OCI-LY3 (cell line): ENCODE measurements at regions not wholly inside any gene's neighbourhood (a gene's known extent, or its start where the extent isn't known, plus 50 kb on each side); places are given as distances from the start of the nearest gene placed in this dataset.

Experiments
- H2AFZ ChIP-seq: fragments of 200-600, 300-600 bp; shearing (Covaris generic); 2 replicates; pipeline ENCODE4 v1.6.0; 2014; ENCODE audit warnings: antibody characterized with exemption, low read depth, low read length
- H3K27ac ChIP-seq: fragments of 200-600, 300-600 bp; sonication (generic); 2 replicates; pipeline ENCODE4 v1.5.1; 2014; ENCODE audit warnings: mild to moderate bottlenecking, low read length, moderate library complexity, mixed read lengths
- H3K27me3 ChIP-seq: fragments of 200-600, 300-600 bp; sonication (generic); 2 replicates; pipeline ENCODE4 v1.6.1; 2014; ENCODE audit warnings: low read depth, low read length, mixed read lengths
- H3K36me3 ChIP-seq: fragments of 200-600, 300-600 bp; sonication (generic); replicated peaks from 2 replicates; pipeline ENCODE3; 2014; ENCODE audit warnings: low read depth, low read length, mixed read lengths
- H3K4me1 ChIP-seq: fragments of 300-600, 200-600 bp; sonication (generic); 2 replicates; pipeline ENCODE4 v1.6.1; 2014; ENCODE audit warnings: low read length, mixed read lengths
- H3K4me2 ChIP-seq: fragments of 200-600, 300-600 bp; sonication (generic); 2 replicates; pipeline ENCODE4 v1.6.1; 2014; ENCODE audit warnings: low read length, mixed read lengths
- H3K4me3 ChIP-seq: fragments of 300-600, 200-600 bp; sonication (generic); 2 replicates; pipeline ENCODE4 v1.5.1; 2014; ENCODE audit warnings: antibody characterized with exemption, mild to moderate bottlenecking, low read length, moderate library complexity
- H3K79me2 ChIP-seq: fragments of 300-600, 200-600 bp; shearing (Covaris generic); 2 replicates; pipeline ENCODE4 v1.6.1; 2014; ENCODE audit warnings: mild to moderate bottlenecking, low read length, mixed read lengths
- H3K9ac ChIP-seq: fragments of 300-600, 200-600 bp; shearing (Covaris generic); 2 replicates; pipeline ENCODE4 v1.6.0; 2014; ENCODE audit warnings: mild to moderate bottlenecking, low read length, moderate library complexity
- H3K9me3 ChIP-seq: fragments of 200-600, 300-600 bp; shearing (Covaris generic); 2 replicates; pipeline ENCODE4 v1.6.1; 2014; ENCODE audit warnings: low read length, mixed read lengths; ENCODE audit not compliant: insufficient read depth
- H4K20me1 ChIP-seq: fragments of 200-600, 300-600 bp; sonication (generic); 2 replicates; pipeline ENCODE4 v1.6.1; 2016; ENCODE audit warnings: low read length, mixed read lengths; ENCODE audit not compliant: insufficient read depth
- EZH2phosphoT487 ChIP-seq: fragments of 200-600 bp; shearing (Covaris generic); IDR thresholded peaks from 2 replicates; pipeline ENCODE4 v1.6.1; 2018; ENCODE audit warnings: antibody characterized with exemption, mixed run types, low read depth
- TF ChIP-seq, protein P1 (sequence below): fragments of 200-600, 300-600 bp; sonication (generic); IDR thresholded peaks from 2 replicates; pipeline ENCODE4 v1.5.1; 2014; ENCODE audit warnings: antibody characterized with exemption, low read length, low read depth

DNA sequence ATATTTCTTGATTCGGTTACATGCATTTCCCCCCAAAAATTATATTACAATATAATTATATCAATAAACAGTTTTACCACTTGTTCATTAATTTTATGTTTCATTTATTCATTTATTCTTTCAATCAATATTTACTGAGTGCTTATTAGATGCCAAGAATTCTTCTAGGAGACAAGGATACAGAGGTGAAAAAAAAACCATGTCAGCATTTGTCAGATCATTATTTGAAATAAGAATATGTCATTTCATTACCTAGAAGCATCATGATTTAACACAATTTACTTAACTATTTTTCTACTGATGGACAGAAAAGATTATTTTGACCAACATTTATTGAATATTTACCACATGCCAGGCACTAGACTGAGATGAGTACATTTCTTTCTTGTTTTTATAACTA is 512.7 kb downstream of the LMO4 start:
- Histone ChIP-seq H3K9me3 (no peaks in the 10 kb centered on the region), H3K9ac (no peak overlapping the region), H3K4me2 (no peak overlapping the region), H2AFZ (no peak overlapping the region), H3K27ac (no peak overlapping the region), H4K20me1 (no peaks in the 10 kb centered on the region), H3K4me3 (no peak overlapping the region), H3K4me1 (peaks cover 8% of the 10 kb centered on the region), H3K79me2 (no peaks in the 10 kb centered on the region), H3K36me3 (no peaks in the 10 kb centered on the region), H3K27me3 (no peaks in the 10 kb centered on the region)
- no peak for TF ChIP-seq EZH2phosphoT487
- TF ChIP-seq, protein P1, sequence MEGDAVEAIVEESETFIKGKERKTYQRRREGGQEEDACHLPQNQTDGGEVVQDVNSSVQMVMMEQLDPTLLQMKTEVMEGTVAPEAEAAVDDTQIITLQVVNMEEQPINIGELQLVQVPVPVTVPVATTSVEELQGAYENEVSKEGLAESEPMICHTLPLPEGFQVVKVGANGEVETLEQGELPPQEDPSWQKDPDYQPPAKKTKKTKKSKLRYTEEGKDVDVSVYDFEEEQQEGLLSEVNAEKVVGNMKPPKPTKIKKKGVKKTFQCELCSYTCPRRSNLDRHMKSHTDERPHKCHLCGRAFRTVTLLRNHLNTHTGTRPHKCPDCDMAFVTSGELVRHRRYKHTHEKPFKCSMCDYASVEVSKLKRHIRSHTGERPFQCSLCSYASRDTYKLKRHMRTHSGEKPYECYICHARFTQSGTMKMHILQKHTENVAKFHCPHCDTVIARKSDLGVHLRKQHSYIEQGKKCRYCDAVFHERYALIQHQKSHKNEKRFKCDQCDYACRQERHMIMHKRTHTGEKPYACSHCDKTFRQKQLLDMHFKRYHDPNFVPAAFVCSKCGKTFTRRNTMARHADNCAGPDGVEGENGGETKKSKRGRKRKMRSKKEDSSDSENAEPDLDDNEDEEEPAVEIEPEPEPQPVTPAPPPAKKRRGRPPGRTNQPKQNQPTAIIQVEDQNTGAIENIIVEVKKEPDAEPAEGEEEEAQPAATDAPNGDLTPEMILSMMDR: no peak

DNA sequence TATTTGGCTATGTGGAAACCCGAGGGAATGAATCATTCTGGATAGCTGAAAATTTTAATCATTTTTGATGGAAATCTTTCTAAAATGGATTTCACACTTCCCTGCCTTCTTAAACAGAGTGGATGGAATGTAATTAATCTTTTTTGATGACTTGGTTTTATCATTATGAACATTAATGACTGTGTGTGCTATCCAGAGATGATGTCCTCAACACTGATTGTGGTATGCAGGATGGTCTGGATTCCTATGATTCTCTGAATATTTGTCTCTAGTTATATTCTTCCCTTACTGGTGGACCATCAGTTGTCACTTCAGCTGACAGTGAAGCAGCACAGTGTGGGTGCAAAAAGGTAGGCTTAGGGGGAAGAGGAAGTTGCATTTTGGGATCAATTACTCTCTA is 513.5 kb downstream of the LMO4 start:
- H3K36me3 ChIP-seq: no peaks in the 10 kb centered on the region
- H2AFZ ChIP-seq: no peak overlapping the region
- H3K79me2 ChIP-seq: no peaks in the 10 kb centered on the region
- no peaks in the 10 kb centered on the region for H3K27me3 ChIP-seq
- H3K4me2 ChIP-seq: no peak overlapping the region
- no peak overlapping the region for H3K9ac ChIP-seq
- no peaks in the 10 kb centered on the region for H3K9me3 ChIP-seq
- H3K4me3 ChIP-seq: no peak overlapping the region
- TF ChIP-seq, protein P1: no peak
- no peak for TF ChIP-seq EZH2phosphoT487
- H3K4me1 ChIP-seq: peaks cover 8% of the 10 kb centered on the region
- no peak overlapping the region for H3K27ac ChIP-seq
- no peaks in the 10 kb centered on the region for H4K20me1 ChIP-seq

DNA sequence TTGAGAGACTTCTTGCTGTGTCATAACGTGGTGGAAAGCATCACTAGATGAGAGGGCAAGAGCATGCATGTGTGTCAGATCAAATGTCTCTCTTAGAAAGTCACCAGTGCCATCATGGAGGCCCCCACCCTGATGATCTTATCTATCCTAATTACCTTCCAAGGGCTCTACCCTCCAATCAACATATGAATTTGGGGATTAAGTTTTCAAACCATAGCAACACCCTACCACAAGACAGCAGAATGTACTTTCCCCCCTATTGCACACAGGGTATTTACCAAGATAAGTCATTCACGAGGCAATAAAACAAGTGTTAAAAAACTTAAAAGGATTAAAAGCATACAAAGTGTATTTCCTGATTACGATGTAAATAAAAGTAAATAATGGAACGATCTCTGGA is 515.6 kb downstream of the LMO4 start:
- Histone ChIP-seq H3K4me3 (no peak overlapping the region), H3K79me2 (no peaks in the 10 kb centered on the region), H3K27me3 (no peaks in the 10 kb centered on the region), H3K36me3 (no peaks in the 10 kb centered on the region), H3K9me3 (no peaks in the 10 kb centered on the region), H3K4me2 (no peak overlapping the region), H3K9ac (no peak overlapping the region), H3K27ac (no peak overlapping the region), H3K4me1 (peaks cover 8% of the 10 kb centered on the region), H2AFZ (no peak overlapping the region), H4K20me1 (no peaks in the 10 kb centered on the region)
- TF ChIP-seq, protein P1: no peak
- TF ChIP-seq EZH2phosphoT487: no peak

DNA sequence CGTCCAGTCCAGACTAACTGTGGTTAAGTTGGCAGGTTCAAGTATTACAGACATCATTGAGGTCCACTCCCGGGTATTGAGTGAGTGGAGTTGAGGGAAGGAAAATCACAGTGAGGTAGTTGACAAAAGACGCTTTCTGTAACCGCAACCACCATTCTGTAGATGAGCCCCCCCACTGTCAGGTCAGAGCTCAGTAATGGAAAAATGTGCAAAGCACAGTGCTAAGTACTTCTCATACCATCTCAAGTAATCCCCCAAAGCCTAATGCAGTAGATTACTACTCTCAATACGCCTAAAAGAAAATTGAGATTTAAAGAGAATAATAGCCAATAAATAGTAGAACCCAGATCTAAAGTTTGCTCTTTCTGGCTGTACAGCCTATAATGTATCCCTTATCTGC is 522.8 kb downstream of the LMO4 start:
- no peak overlapping the region for H3K4me3 ChIP-seq
- no peak overlapping the region for H3K27ac ChIP-seq
- no peaks in the 10 kb centered on the region for H3K36me3 ChIP-seq
- H3K4me1 ChIP-seq: no peaks in the 10 kb centered on the region
- no peak for TF ChIP-seq EZH2phosphoT487
- no peak overlapping the region for H2AFZ ChIP-seq
- H3K9ac ChIP-seq: no peak overlapping the region
- H3K79me2 ChIP-seq: no peaks in the 10 kb centered on the region
- no peak overlapping the region for H3K4me2 ChIP-seq
- H4K20me1 ChIP-seq: no peaks in the 10 kb centered on the region
- H3K27me3 ChIP-seq: no peaks in the 10 kb centered on the region
- no peaks in the 10 kb centered on the region for H3K9me3 ChIP-seq
